Activated CD4-positive, alpha-beta memory T cell treated with anti-CD3 and anti-CD28 coated beads, Interleukin-2, amount 10 ng/mL, durations not matched to agents 7 days and 5 days (primary cell): ENCODE measurements at regions not wholly inside any gene's neighbourhood (a gene's known extent, or its start where the extent isn't known, plus 50 kb on each side); places are given as distances from the start of the nearest gene placed in this dataset.
"Not testable (repeated sequence)": the region's sequence is repeated elsewhere in the genome, so short reads cannot be mapped to it uniquely, and the experiment has no call there.

Experiments used
- CTCF ChIA-PET: fragments of 350-600 bp; sonication (Branson Sonifier 250); formaldehyde crosslinking; loops from one replicate; lab custom pipeline; 2021; ENCODE audit warnings: antibody characterized with exemption, inconsistent platforms; lab: Charles Lee
- POLR2A ChIA-PET: fragments of 350-600 bp; sonication (Branson Sonifier 250); formaldehyde crosslinking; loops from one replicate; lab custom pipeline; 2021; ENCODE audit warnings: antibody characterized with exemption; lab: Charles Lee
- DNase-seq: peaks from one replicate; pipeline ENCODE4 v3.0.0-alpha.2; 2020
- H3K27ac Mint-ChIP-seq: one replicate; pipeline ENCODE4 v1.8.0; 2021; ENCODE audit warnings: mild to moderate bottlenecking, mixed read lengths
- H3K27me3 Mint-ChIP-seq: one replicate; pipeline ENCODE4 v1.8.0; 2021; ENCODE audit warnings: mixed read lengths
- H3K36me3 Mint-ChIP-seq: one replicate; pipeline ENCODE4 v1.8.0; 2021; ENCODE audit warnings: low read depth, mixed read lengths
- H3K4me1 Mint-ChIP-seq: one replicate; pipeline ENCODE4 v1.8.0; 2021; ENCODE audit warnings: mixed read lengths
- H3K4me3 Mint-ChIP-seq: one replicate; pipeline ENCODE4 v1.8.0; 2021; ENCODE audit warnings: mild to moderate bottlenecking, mixed read lengths
- H3K9me3 Mint-ChIP-seq: one replicate; pipeline ENCODE4 v1.8.0; 2021; ENCODE audit warnings: mixed read lengths

DNA sequence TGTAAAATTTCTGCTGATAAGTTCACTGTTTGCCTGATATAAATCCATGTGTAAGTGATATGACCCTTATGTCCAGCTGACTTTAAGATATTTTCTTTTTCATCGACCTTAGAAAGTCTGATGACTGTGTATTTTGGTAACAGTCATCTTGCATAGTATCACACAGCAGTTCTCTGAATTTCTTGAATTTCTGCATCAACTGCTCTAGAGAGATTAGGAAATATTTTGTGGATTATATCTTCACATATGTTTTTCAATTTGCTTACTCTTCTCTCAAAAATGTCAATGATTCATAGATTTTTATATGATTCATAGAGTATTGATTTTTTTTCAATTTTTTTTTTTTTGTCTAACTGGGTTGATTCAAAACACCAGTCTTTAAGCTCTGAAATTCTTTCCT is 945.3 kb downstream of the TRIB2 start:
- CTCF ChIA-PET: no interaction called here
- H3K9me3 Mint-ChIP-seq: peaks cover 2% of the 10 kb centered on the region
- DNase-seq: no peak
- H3K27ac Mint-ChIP-seq: no peak overlapping the region
- no peaks in the 10 kb centered on the region for H3K27me3 Mint-ChIP-seq
- H3K36me3 Mint-ChIP-seq: no peaks in the 10 kb centered on the region
- H3K4me1 Mint-ChIP-seq: no peaks in the 10 kb centered on the region
- POLR2A ChIA-PET: no interaction called here
- H3K4me3 Mint-ChIP-seq: no peak overlapping the region

DNA sequence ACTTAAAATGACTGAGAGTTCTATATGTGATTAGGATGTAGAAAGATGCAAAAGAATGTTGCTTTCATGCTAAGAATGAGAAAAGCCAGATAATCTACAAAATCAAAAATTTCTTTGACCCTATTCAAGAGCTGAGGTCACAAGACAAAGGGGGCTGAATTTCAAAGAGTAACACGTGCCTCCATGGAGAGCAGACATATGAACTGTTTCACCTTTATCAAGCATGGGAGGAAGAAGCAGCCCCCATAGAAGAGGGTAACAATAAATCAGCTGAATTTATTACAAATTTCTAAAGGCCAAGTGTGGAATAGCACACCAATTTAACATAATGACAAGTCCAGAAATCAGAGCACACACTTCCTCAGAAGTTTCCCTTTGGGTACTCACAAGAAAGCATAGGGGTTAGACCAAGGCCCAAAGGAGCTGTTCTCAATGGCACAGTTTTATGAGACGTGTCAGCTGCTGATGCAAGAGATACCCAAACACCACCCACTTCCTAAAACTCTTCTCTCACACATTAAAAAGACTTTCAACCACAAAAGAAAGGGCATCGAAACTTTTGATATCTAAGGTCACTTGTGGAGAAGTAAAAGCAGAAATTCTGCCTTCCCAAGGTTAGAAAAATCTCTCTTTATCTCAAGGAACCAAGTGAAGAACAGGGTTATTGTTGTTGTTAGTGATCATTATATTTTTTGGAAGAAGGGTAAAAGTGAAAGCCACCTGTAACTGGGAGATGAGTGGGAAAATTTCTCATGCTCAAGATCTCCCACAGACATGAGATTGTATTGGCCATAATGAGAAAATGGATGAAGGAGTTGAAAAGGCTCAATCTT is 950.1 kb downstream of the TRIB2 start:
- no peaks in the 10 kb centered on the region for H3K27me3 Mint-ChIP-seq
- H3K4me3 Mint-ChIP-seq: no peak overlapping the region
- no peak overlapping the region for H3K27ac Mint-ChIP-seq
- no peaks in the 10 kb centered on the region for H3K9me3 Mint-ChIP-seq
- CTCF ChIA-PET: no interaction called here
- no peaks in the 10 kb centered on the region for H3K4me1 Mint-ChIP-seq
- no peaks in the 10 kb centered on the region for H3K36me3 Mint-ChIP-seq
- POLR2A ChIA-PET: no interaction called here
- no peak for DNase-seq

DNA sequence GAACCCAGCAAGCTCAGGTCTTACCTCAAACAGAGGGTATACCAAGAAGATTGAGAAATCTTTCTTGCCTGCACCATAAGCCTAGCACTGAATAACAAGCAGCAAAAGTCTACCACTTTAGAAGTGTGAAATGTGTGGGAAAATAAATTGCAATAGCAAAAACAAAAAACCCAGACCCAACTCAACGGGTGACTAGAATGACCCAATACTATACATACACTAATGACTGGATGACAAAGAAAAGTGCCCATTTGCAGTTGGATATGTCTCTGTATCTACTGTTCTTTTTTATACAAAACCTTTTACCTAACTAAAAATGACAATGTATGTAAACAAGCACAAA is 950.6 kb downstream of the TRIB2 start:
- ChIA-PET POLR2A (no interaction called here), CTCF (no interaction called here)
- Mint-ChIP-seq H3K4me3 (no peak overlapping the region), H3K4me1 (no peaks in the 10 kb centered on the region), H3K36me3 (no peaks in the 10 kb centered on the region), H3K27me3 (no peaks in the 10 kb centered on the region), H3K9me3 (peaks cover 4% of the 10 kb centered on the region), H3K27ac (no peak overlapping the region)
- no peak for DNase-seq

DNA sequence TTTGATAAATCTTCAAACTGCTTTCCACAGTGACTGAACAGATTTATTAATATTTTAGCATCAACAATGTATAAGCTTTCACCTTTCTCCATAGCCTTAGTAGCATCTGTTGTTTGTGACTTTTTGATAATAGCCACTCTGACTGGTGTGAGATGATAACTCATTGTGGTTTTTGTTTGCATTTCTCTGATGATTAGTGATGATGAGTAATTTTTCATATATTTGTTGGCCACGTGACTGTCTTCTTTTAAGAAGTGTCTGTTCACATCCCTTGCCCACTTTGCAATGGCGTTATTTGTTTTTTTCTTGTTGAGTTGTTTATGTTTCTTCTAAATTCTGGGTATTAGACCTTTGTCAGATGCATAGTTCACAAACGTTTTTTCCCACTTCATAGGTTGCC is 952.9 kb downstream of the TRIB2 start:
- ChIA-PET CTCF (no interaction called here), POLR2A (no interaction called here)
- no peak overlapping the region for H3K27ac Mint-ChIP-seq
- H3K27me3 Mint-ChIP-seq: no peaks in the 10 kb centered on the region
- no peak for DNase-seq
- peaks cover 4% of the 10 kb centered on the region for H3K9me3 Mint-ChIP-seq
- no peak overlapping the region for H3K4me3 Mint-ChIP-seq
- no peaks in the 10 kb centered on the region for H3K4me1 Mint-ChIP-seq
- no peaks in the 10 kb centered on the region for H3K36me3 Mint-ChIP-seq

DNA sequence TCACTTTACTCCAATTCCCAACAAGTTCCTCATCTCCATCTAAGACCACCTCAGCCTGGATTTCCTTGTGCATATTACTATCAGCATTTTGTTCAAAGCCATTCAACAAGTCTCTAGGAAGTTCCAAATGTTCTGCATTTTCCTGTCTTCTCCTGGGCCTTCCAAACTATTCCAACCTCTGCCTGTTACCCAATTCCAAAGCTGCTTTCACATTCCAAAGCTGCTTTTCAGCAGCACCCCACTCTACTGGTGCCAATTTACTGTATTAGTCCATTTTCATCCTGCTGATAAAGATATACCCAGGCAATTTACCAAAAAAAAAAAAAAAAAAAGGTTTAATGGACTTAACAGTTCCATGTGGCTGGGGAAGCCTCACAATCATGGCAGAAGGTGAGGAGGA is 957.1 kb downstream of the TRIB2 start:
- H3K4me1 Mint-ChIP-seq, CTCF ChIA-PET, DNase-seq: not testable (repeated sequence)

DNA sequence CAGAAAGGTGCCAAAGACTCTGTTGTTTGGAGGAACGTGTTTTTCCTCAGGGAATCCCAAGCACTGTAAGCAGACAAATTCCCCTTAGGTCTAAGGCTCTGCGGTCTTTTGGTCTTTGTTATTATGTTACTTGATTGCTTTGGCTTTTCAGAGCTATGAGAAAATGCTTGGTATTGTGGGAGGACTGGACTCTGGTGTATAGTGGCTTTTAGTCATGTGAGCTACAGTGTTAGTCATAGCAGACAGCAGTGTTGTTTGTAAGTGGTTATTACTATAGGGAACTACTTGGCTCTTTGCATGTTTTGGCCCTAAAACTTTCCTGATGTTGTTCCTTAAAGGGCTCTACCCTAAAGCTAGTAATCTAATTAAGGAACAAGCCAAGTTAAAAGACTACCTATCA is 956.2 kb upstream of the LRATD1 start:
- H3K36me3 Mint-ChIP-seq: no peaks in the 10 kb centered on the region
- no peaks in the 10 kb centered on the region for H3K27me3 Mint-ChIP-seq
- DNase-seq: no peak
- ChIA-PET CTCF (no interaction called here), POLR2A (no interaction called here)
- H3K4me3 Mint-ChIP-seq: no peak overlapping the region
- peaks cover 8% of the 10 kb centered on the region for H3K9me3 Mint-ChIP-seq
- H3K27ac Mint-ChIP-seq: no peak overlapping the region
- H3K4me1 Mint-ChIP-seq: no peaks in the 10 kb centered on the region

More for the DNA sequence above, 957.1 kb downstream of the TRIB2 start:
- H3K27me3 Mint-ChIP-seq, H3K4me3 Mint-ChIP-seq, H3K36me3 Mint-ChIP-seq, H3K27ac Mint-ChIP-seq, POLR2A ChIA-PET, H3K9me3 Mint-ChIP-seq: not testable (repeated sequence)

DNA sequence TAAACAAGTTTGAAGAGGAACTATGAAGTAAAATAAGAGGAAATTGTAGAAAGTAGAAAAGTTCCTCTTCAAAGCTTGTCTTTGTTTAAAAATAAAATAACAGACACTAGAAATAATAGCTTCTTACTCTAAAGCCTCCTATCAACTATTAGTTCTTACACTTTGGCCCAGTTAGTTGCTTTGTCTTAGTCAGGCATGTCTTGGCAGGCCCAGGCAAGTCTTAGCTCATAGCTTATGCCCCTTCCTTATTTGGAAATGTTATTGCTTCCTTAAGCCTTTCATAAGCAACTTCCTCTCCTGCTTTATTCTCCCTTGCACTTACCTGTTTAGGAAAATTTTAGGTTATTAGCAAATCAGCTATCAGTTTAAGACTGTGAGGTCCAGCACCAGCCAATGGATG is 950.6 kb upstream of the LRATD1 start:
- Mint-ChIP-seq H3K27ac (no peak overlapping the region), H3K27me3 (no peaks in the 10 kb centered on the region), H3K4me1 (no peaks in the 10 kb centered on the region), H3K36me3 (no peaks in the 10 kb centered on the region), H3K4me3 (no peak overlapping the region), H3K9me3 (peaks cover 14% of the 10 kb centered on the region)
- CTCF ChIA-PET: no interaction called here
- no peak for DNase-seq
- POLR2A ChIA-PET: no interaction called here

DNA sequence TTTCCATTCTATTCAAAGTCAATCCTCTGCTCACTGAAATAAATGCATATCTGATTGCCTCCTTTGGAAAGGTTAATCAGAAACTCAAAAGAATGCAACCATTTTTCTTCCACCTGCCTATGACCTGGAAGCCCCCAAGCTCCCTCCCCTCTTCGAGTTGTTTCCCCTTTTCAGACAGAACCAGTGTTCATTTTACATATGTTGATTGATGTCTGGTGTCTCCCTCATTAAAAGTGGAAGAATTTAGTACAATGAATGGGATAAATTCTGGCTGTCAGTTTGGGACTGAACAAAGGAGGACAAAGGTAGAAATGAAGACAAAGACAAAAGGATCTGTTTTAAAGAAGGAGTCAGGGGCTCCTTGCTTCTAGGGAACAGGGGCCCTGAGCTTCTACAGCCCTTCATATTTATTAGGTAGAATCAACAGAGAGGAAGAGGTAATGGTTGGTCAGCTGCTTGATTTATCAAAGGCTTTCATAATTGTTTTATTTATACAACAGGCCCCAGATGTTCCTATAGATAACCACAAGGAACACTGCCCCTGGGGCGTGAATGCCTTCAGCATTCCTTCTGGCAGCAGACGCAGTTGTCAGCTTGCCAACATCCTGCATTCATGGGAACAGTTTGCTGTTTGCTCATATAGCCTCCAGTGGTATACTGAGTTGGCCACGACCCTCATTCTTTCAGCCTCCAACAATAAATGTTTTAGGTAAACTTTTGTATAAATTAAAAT is 949.8 kb upstream of the LRATD1 start:
- no peak overlapping the region for H3K27ac Mint-ChIP-seq
- CTCF ChIA-PET: no interaction called here

DNA sequence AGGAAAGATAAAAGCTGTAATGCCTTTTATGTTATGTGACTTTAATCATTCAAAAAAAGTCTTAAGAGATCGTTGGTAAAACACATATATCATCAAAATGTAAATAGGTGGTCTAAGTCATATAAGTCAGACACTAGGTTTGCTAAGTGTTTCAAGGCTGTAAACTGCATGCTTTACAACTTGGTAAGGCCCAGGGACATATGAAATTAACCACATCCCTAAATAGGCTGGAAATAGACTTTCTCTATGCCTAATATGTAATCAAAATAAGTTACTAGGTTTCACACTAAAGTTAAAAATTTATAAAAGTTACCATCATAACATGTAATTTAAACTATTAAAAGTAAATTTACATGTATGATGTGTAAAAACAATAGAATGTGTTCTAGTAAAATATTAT is 946.3 kb upstream of the LRATD1 start:
- POLR2A ChIA-PET: no interaction called here

More for the DNA sequence above, 949.8 kb upstream of the LRATD1 start:
- POLR2A ChIA-PET: no interaction called here
- Mint-ChIP-seq H3K36me3 (no peaks in the 10 kb centered on the region), H3K9me3 (peaks cover 11% of the 10 kb centered on the region), H3K27me3 (no peaks in the 10 kb centered on the region), H3K4me3 (no peak overlapping the region), H3K4me1 (no peaks in the 10 kb centered on the region)
- DNase-seq: no peak

DNA sequence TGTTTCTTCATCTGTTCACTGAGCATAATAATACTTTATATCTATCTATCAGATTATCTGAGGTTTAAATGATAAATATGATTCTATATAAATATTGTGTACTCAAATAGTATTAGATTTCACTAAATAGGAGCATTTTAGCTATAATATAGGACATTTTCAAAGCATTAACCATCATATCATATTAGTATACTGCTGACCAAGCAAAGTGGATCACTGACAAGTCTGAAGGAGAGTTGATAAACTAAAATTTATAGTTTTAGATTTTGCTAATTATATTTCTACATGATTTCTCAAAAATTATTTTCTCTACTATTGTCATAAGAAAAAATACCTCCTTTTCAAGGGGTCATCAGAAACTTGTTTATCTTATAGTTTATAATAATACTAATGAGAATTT is 937.8 kb upstream of the LRATD1 start:
- H3K9me3 Mint-ChIP-seq: no peaks in the 10 kb centered on the region
- H3K4me3 Mint-ChIP-seq: no peak overlapping the region
- ChIA-PET POLR2A (no interaction called here), CTCF (no interaction called here)
- DNase-seq: no peak
- no peaks in the 10 kb centered on the region for H3K36me3 Mint-ChIP-seq
- no peaks in the 10 kb centered on the region for H3K27me3 Mint-ChIP-seq
- H3K4me1 Mint-ChIP-seq: no peaks in the 10 kb centered on the region
- no peak overlapping the region for H3K27ac Mint-ChIP-seq

More for the DNA sequence above, 946.3 kb upstream of the LRATD1 start:
- Mint-ChIP-seq H3K27me3 (no peaks in the 10 kb centered on the region), H3K9me3 (peaks cover 11% of the 10 kb centered on the region), H3K4me3 (no peak overlapping the region), H3K4me1 (no peaks in the 10 kb centered on the region), H3K27ac (no peak overlapping the region), H3K36me3 (no peaks in the 10 kb centered on the region)
- CTCF ChIA-PET: no interaction called here
- DNase-seq: no peak

DNA sequence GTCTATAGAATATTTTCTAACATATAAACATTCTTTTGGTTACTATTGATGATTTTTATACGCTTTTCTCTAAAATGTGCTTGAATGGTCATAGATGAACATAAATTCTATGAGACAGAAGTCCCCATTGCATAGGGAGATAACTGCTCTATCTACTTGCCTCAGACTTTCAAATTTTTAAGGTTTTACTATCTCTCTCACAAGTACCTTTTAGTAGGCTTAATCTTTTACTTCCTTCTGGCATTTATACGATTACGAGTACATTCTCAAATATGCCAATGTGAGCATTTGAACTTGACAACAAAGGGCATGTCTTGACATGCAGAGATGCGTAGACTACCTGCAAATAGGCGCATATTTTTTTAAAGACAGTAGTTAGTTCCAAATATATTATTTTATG is 935.9 kb upstream of the LRATD1 start:
- H3K27me3 Mint-ChIP-seq: no peaks in the 10 kb centered on the region
- H3K9me3 Mint-ChIP-seq: no peaks in the 10 kb centered on the region
- no peak for DNase-seq
- H3K4me1 Mint-ChIP-seq: no peaks in the 10 kb centered on the region
- H3K36me3 Mint-ChIP-seq: no peaks in the 10 kb centered on the region
- POLR2A ChIA-PET: no interaction called here
- H3K27ac Mint-ChIP-seq: no peak overlapping the region
- no peak overlapping the region for H3K4me3 Mint-ChIP-seq
- CTCF ChIA-PET: no interaction called here

DNA sequence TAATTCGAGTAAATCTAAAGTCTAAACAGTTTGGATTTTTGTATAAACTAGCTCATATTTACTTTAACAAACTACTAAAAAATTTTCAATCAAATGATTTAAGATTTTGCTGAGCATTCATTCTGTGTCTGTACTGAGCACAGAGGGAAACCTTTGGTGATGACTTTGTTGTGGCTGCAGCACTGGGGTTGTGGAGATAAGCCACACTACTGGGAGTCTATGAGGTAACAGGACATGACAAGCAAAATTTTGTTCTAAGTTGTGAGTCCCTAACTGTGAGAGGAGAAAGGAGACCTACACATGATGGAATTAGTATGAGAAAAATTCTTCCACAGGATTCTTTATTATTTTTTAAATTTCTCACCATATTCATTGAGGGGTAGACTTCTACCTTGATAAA is 933.7 kb upstream of the LRATD1 start:
- Mint-ChIP-seq H3K36me3 (no peaks in the 10 kb centered on the region), H3K4me1 (no peaks in the 10 kb centered on the region), H3K4me3 (no peak overlapping the region), H3K27me3 (no peaks in the 10 kb centered on the region), H3K27ac (no peak overlapping the region), H3K9me3 (peaks cover 6% of the 10 kb centered on the region)
- no peak for DNase-seq
- ChIA-PET CTCF (no interaction called here), POLR2A (no interaction called here)

DNA sequence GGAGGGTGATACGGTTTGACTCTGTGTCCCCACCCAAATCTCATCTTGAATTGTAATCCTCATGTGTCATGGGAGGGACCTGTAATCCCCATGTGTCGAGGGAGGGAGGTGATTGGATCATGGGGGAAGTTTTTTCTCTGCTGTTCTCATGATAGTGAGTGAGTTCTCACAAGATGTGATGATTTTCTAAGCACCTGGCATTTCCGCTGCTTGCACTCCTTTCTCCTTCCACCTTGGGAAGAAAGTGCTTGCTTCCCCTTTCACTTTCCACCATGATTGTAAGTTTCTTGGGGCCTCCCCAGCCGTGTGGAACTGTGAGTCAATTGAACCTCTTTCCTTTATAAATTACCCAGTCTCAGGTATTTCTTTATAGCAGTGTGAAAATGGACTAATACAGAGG is 932.6 kb upstream of the LRATD1 start:
- CTCF ChIA-PET, H3K4me1 Mint-ChIP-seq, H3K9me3 Mint-ChIP-seq, H3K27ac Mint-ChIP-seq, H3K27me3 Mint-ChIP-seq, H3K36me3 Mint-ChIP-seq, DNase-seq, POLR2A ChIA-PET, H3K4me3 Mint-ChIP-seq: not testable (repeated sequence)

DNA sequence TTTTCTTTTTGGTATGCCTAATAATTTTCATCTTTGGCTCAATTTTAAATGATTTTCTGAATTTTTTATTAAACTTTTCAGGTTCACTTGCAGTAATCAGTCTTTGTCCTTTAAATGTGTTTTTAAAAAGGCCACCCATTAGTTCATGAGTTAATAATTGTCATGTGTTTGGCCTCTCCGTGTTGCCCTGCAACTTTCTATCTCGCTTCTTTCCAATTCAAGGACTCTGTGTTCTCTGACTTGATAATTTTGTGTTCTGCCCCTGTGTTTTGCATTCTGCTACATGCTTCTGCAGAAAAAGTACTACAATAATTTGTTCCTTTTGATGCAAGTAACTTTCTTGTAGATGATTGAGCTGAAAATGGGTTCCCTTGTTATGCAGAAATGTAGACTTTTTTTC is 921.4 kb upstream of the LRATD1 start:
- Mint-ChIP-seq H3K9me3 (peaks cover 8% of the 10 kb centered on the region), H3K36me3 (no peaks in the 10 kb centered on the region), H3K4me3 (no peak overlapping the region), H3K4me1 (no peaks in the 10 kb centered on the region), H3K27ac (no peak overlapping the region), H3K27me3 (no peaks in the 10 kb centered on the region)
- CTCF ChIA-PET: no interaction called here
- DNase-seq: no peak
- POLR2A ChIA-PET: no interaction called here
